ENCODE measurements at regions not wholly inside any gene's neighbourhood (a gene's known extent, or its start where the extent isn't known, plus 50 kb on each side); places are given as distances from the start of the nearest gene placed in this dataset.

DNA sequence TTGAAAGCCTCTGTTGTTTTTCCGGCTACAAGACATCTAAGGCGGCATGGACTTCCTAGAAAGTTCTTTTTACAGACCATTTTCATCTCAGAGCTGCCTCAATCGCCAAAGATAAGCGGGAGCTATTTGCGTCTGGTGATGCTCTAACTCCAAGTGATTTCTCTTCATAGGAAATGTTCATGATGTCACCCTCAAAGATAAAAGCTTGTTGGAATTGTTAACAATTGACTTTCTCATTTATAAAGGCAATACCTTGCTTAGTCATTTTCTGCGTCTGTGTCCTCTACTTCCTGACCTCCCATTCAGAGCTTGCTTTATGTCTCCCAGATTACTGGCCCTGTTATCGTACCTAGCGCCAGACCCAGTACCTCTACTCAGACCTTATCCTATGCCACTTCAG, 259.0 kb upstream of the G2E3 start:
- TF ChIP-seq SP1 (IDR thresholded peaks at IDR 0.05; ENCODE audit: low read depth, low read length) (no peak), ATF3 (IDR thresholded peaks at IDR 0.05; ENCODE audit: borderline replicate concordance, extremely low read depth, low read depth, low read length) (no peak)
- TF ChIP-seq, protein P1, sequence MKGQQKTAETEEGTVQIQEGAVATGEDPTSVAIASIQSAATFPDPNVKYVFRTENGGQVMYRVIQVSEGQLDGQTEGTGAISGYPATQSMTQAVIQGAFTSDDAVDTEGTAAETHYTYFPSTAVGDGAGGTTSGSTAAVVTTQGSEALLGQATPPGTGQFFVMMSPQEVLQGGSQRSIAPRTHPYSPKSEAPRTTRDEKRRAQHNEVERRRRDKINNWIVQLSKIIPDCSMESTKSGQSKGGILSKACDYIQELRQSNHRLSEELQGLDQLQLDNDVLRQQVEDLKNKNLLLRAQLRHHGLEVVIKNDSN (IDR thresholded peaks at IDR 0.05; ENCODE audit: borderline replicate concordance, extremely low read length, insufficient read depth, low read depth, low read length), result no peak
- TF ChIP-seq, protein P2, sequence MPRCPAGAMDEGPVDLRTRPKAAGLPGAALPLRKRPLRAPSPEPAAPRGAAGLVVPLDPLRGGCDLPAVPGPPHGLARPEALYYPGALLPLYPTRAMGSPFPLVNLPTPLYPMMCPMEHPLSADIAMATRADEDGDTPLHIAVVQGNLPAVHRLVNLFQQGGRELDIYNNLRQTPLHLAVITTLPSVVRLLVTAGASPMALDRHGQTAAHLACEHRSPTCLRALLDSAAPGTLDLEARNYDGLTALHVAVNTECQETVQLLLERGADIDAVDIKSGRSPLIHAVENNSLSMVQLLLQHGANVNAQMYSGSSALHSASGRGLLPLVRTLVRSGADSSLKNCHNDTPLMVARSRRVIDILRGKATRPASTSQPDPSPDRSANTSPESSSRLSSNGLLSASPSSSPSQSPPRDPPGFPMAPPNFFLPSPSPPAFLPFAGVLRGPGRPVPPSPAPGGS (IDR thresholded peaks at IDR 0.05; ENCODE audit: borderline replicate concordance, insufficient read depth, low read depth, low read length, poor library complexity, severe bottlenecking), result no peak

Data from GM12878 (cell line).